SK-N-SH (cell line): ENCODE measurements at regions not wholly inside any gene's neighbourhood (a gene's known extent, or its start where the extent isn't known, plus 50 kb on each side); places are given as distances from the start of the nearest gene placed in this dataset.

Source experiments
- CHD2 ChIP-seq: fragments of 150-350 bp; IDR thresholded peaks from 2 replicates; pipeline ENCODE4 v1.6.1; 2018; ENCODE audit warnings: low read length; ENCODE audit not compliant: partially characterized antibody
- FOSL2 ChIP-seq: IDR thresholded peaks from 2 replicates; pipeline ENCODE4 v1.4.0; 2012; ENCODE audit warnings: low read depth, mild to moderate bottlenecking, moderate library complexity, borderline replicate concordance
- TAF1 ChIP-seq: IDR thresholded peaks from 2 replicates; pipeline ENCODE4 v1.6.1; 2012; ENCODE audit warnings: low read depth, mild to moderate bottlenecking, low read length, moderate library complexity, borderline replicate concordance
- TF ChIP-seq, protein P1 (sequence below): fragments of 200-600 bp; sonication (generic); IDR thresholded peaks from 2 replicates; pipeline ENCODE4 v1.6.1; 2017; ENCODE audit warnings: antibody characterized with exemption, mild to moderate bottlenecking, moderate library complexity
- TF ChIP-seq, protein P2 (sequence below): IDR thresholded peaks from 2 replicates; pipeline ENCODE4 v1.4.0; 2012; ENCODE audit warnings: low read depth
- TF ChIP-seq, protein P3 (sequence below): IDR thresholded peaks from 2 replicates; pipeline ENCODE4 v1.4.0; 2012; ENCODE audit warnings: low read depth, borderline replicate concordance

DNA sequence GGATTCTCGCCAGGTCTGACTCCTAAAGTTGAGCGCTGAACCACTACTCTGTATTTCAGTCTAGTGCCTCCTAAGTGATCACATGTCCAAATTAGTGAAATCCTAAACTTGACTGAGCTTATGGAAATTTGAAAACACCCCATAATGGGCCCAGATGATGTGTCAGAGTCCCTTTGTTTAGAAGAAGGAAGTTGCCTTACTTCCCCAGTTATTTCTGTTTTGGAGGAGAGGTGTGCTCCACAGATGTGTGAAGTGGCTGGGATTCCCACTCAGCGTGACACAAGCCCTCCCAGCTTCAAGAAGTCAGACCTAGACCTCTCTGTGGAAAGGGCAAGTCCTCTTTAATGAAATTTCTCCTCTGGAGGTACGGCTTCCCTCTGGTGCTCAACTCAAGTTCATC, 188.8 kb downstream of the TTLL7 start:
- TF ChIP-seq TAF1 (no peak), CHD2 (no peak), FOSL2 (no peak)
- TF ChIP-seq, protein P1, sequence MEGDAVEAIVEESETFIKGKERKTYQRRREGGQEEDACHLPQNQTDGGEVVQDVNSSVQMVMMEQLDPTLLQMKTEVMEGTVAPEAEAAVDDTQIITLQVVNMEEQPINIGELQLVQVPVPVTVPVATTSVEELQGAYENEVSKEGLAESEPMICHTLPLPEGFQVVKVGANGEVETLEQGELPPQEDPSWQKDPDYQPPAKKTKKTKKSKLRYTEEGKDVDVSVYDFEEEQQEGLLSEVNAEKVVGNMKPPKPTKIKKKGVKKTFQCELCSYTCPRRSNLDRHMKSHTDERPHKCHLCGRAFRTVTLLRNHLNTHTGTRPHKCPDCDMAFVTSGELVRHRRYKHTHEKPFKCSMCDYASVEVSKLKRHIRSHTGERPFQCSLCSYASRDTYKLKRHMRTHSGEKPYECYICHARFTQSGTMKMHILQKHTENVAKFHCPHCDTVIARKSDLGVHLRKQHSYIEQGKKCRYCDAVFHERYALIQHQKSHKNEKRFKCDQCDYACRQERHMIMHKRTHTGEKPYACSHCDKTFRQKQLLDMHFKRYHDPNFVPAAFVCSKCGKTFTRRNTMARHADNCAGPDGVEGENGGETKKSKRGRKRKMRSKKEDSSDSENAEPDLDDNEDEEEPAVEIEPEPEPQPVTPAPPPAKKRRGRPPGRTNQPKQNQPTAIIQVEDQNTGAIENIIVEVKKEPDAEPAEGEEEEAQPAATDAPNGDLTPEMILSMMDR = no peak
- TF ChIP-seq, protein P2, sequence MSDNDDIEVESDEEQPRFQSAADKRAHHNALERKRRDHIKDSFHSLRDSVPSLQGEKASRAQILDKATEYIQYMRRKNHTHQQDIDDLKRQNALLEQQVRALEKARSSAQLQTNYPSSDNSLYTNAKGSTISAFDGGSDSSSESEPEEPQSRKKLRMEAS = no peak
- TF ChIP-seq, protein P3, sequence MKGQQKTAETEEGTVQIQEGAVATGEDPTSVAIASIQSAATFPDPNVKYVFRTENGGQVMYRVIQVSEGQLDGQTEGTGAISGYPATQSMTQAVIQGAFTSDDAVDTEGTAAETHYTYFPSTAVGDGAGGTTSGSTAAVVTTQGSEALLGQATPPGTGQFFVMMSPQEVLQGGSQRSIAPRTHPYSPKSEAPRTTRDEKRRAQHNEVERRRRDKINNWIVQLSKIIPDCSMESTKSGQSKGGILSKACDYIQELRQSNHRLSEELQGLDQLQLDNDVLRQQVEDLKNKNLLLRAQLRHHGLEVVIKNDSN = no peak
